Heart left ventricle (tissue), 13 donors: ENCODE measurements at regions not wholly inside any gene's neighbourhood (a gene's known extent, or its start where the extent isn't known, plus 50 kb on each side); places are given as distances from the start of the nearest gene placed in this dataset.

Experiments used
- POLR2A ChIP-seq, 2 donors: fragments of 450-650 bp; IDR thresholded peaks; one replicate each; pipeline ENCODE4 v1.6.1; 2017; ENCODE audit warnings: antibody characterized with exemption in 2 of 2, mild to moderate bottlenecking in 2 of 2, moderate library complexity in 2 of 2
- TF ChIP-seq, protein P1 (sequence below), 12 donors: fragments of 200-600 bp; sonication (generic) in 4 of 12; IDR thresholded peaks; one replicate each; pipeline versions ENCODE4 v1.5.0 to v1.8.0; 2018 to 2022; ENCODE audit warnings: antibody characterized with exemption in 12 of 12, mild to moderate bottlenecking in 5 of 12
- donor health status: ischemic (EF 13 %, LVEDD 7.1; RV severe dilation, severe dysfunction).
- donor health status: DM: no; HTN: yes; CAD: no.
- donor health status: DM: no; HTN: no; CAD: no.
- donor health status: ischemic (EF 25% LVEDD 6.9; RV normal size, moderate dysfunction).
- donor health status: ischemic (EF 25% LVEDD 5.7; RV mildly dilated, moderate dysfunction).
- donor health status: ischemic (EF 35%, LVEDD 5.7; RV mildly dilated, moderate dysfunction).
- donor health status: nonischemic (EF 11% LVEDD 7.7; RV severe dilation, severe dysfunction).
- donor health status: DM: yes; HTN: yes; CAD: no.
- donor health status: PGD.
- donor health status: ischemic (EF 29% LVEDD 5.4; RV normal size, mild dysfunction).
- donor health status: nonischemic (EF 23%, LVEDD 6.1; RV moderate dilation, normal function).

DNA sequence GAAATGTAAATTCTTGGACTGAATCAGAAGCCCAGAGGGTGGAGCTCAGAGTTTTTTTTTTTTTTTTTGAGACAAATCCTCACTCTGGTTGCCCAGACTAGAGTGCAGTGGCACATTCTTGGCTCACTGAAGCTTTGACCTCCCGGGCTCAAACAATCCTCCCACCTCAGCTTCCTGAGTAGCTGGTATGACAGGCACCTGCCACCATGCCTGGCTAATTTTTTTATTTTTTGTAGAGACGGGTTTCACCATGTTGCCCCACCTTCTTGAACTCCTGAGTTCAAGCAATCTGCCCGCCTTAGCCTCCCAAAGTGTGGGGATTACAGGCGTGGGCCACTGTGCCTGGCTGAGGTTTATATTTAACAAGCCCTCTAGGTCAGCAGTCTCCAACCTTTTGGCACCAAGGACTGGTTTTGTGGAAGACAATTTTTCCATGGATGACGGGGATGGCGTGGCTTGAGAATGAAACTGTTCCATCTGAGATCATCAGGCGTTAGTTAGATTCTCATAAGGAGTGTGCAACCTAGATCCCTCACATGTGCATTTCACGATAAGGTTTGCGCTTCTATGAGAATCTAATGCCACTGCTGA lies 76.7 kb downstream of the FHIP1A start:
- TF ChIP-seq, protein P1, sequence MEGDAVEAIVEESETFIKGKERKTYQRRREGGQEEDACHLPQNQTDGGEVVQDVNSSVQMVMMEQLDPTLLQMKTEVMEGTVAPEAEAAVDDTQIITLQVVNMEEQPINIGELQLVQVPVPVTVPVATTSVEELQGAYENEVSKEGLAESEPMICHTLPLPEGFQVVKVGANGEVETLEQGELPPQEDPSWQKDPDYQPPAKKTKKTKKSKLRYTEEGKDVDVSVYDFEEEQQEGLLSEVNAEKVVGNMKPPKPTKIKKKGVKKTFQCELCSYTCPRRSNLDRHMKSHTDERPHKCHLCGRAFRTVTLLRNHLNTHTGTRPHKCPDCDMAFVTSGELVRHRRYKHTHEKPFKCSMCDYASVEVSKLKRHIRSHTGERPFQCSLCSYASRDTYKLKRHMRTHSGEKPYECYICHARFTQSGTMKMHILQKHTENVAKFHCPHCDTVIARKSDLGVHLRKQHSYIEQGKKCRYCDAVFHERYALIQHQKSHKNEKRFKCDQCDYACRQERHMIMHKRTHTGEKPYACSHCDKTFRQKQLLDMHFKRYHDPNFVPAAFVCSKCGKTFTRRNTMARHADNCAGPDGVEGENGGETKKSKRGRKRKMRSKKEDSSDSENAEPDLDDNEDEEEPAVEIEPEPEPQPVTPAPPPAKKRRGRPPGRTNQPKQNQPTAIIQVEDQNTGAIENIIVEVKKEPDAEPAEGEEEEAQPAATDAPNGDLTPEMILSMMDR (IDR thresholded peaks at IDR 0.05): no peak
- no peak for TF ChIP-seq POLR2A (IDR thresholded peaks at IDR 0.05)
